Activated CD8-positive, alpha-beta memory T cell treated with anti-CD3 and anti-CD28 coated beads, Interleukin-2, amount 50 U/mL, for 4 hours (primary cell): ENCODE measurements at regions not wholly inside any gene's neighbourhood (a gene's known extent, or its start where the extent isn't known, plus 50 kb on each side); places are given as distances from the start of the nearest gene placed in this dataset.

ENCODE experiments used
- DNase-seq: peaks from one replicate; pipeline ENCODE4 v3.0.0-alpha.2; 2020

GRCh38 chr9:108083160-108083750 lies 593.7 kb upstream of the KLF4 start:
- no peak for DNase-seq

- no peak for DNase-seq
Measured at GRCh38 chr9:108081112-108081511, 591.5 kb upstream of the KLF4 start.

GRCh38 chr9:108080285-108080684 lies 590.7 kb upstream of the KLF4 start:
- no peak for DNase-seq

- no peak for DNase-seq
Measured at GRCh38 chr9:108078811-108079210, 589.2 kb upstream of the KLF4 start.

GRCh38 chr9:108078375-108078774 lies 588.8 kb upstream of the KLF4 start:
- DNase-seq = no peak

- no peak for DNase-seq
Measured at GRCh38 chr9:108077556-108077955, 588.0 kb upstream of the KLF4 start.

- DNase-seq = no peak
Measured at GRCh38 chr9:108074900-108075299, 585.3 kb upstream of the KLF4 start.

GRCh38 chr9:108073823-108074222 lies 584.3 kb upstream of the KLF4 start:
- DNase-seq = no peak

GRCh38 chr9:108072740-108073139 lies 583.2 kb upstream of the KLF4 start:
- no peak for DNase-seq

GRCh38 chr9:108070861-108071260 lies 581.3 kb upstream of the KLF4 start:
- DNase-seq = no peak

GRCh38 chr9:108069991-108070390 lies 580.4 kb upstream of the KLF4 start:
- DNase-seq = no peak

GRCh38 chr9:108062680-108063079 lies 573.1 kb upstream of the KLF4 start:
- no peak for DNase-seq

GRCh38 chr9:108060175-108060574 lies 570.6 kb upstream of the KLF4 start:
- no peak for DNase-seq

GRCh38 chr9:108058135-108058814 lies 568.7 kb upstream of the KLF4 start:
- no peak for DNase-seq

- DNase-seq = no peak
Measured at GRCh38 chr9:108057421-108058134, 568.0 kb upstream of the KLF4 start.

GRCh38 chr9:108056805-108057386 lies 567.3 kb upstream of the KLF4 start:
- no peak for DNase-seq

- DNase-seq = no peak
Measured at GRCh38 chr9:108056084-108056804, 566.7 kb upstream of the KLF4 start.

- no peak for DNase-seq
Measured at GRCh38 chr9:108054131-108054630, 564.6 kb upstream of the KLF4 start.

- no peak for DNase-seq
Measured at GRCh38 chr9:108053555-108054061, 564.0 kb upstream of the KLF4 start.

- no peak for DNase-seq
Measured at GRCh38 chr9:108052431-108053080, 563.0 kb upstream of the KLF4 start.

- DNase-seq = no peak
Measured at GRCh38 chr9:108050894-108051293, 561.3 kb upstream of the KLF4 start.
